IMR-90 (cell line): ENCODE measurements at regions not wholly inside any gene's neighbourhood (a gene's known extent, or its start where the extent isn't known, plus 50 kb on each side); places are given as distances from the start of the nearest gene placed in this dataset.
A peak's percentile ranks its signal among the peaks of the same experiment; 100 is the strongest.

Experiments
- ATAC-seq: fragments of 200-7000 bp; cut with Tn5 transposase; 2 replicates; pipeline ENCODE4 v1.9.1; 2020; ENCODE audit warnings: low read depth, mild to moderate bottlenecking, moderate library complexity
- BruUV-seq: library from RNA; stranded (reverse); fragments of 400-500 nt; replicated peaks from 2 replicates; lab custom pipeline; 2021; lab: Mats Ljungman, UMichigan
- CTCF ChIA-PET: fragments of 300-600 bp; formaldehyde crosslinking; extraction: SDS; loops from one replicate; lab custom pipeline; 2021; ENCODE audit warnings: antibody characterized with exemption; lab: Yijun Ruan, JAX
- POLR2A ChIA-PET: fragments of 300-600 bp; sonication (Branson Sonifier 250); formaldehyde crosslinking; loops from one replicate; lab custom pipeline; 2022; ENCODE audit warnings: antibody characterized with exemption; ENCODE audit not compliant: unreplicated experiment; lab: Charles Lee
- DNase-seq: peaks from one replicate; pipeline ENCODE4 v3.0.0; 2013
- H2AFZ ChIP-seq: replicated peaks from 2 replicates; pipeline ENCODE3; 2013; ENCODE audit warnings: low read length, mild to moderate bottlenecking; ENCODE audit not compliant: poor library complexity
- H2AK5ac ChIP-seq: 2 replicates; pipeline ENCODE4 v1.6.1; 2013; ENCODE audit warnings: low read depth, low read length, inconsistent platforms
- H2AK9ac ChIP-seq: replicated peaks from 2 replicates; pipeline ENCODE3; 2013; ENCODE audit warnings: mild to moderate bottlenecking, low read depth, low read length, moderate library complexity; ENCODE audit not compliant: poor library complexity
- H2BK120ac ChIP-seq: 2 replicates; pipeline ENCODE4 v1.6.1; 2013; ENCODE audit warnings: low read depth, low read length, inconsistent platforms
- H2BK15ac ChIP-seq: 3 replicates; pipeline ENCODE4 v1.6.1; 2013; ENCODE audit warnings: low read depth, low read length, inconsistent platforms
- H2BK20ac ChIP-seq: 2 replicates; pipeline ENCODE4 v1.6.1; 2013; ENCODE audit warnings: low read depth, mild to moderate bottlenecking, inconsistent platforms, low read length, moderate library complexity
- H2BK5ac ChIP-seq: 2 replicates; pipeline ENCODE4 v1.6.1; 2013; ENCODE audit warnings: mild to moderate bottlenecking, low read depth, low read length, inconsistent platforms; ENCODE audit not compliant: poor library complexity, severe bottlenecking
- H3K14ac ChIP-seq: replicated peaks from 2 replicates; pipeline ENCODE4 v1.6.1; 2013; ENCODE audit warnings: low read depth, low read length, inconsistent platforms
- H3K18ac ChIP-seq: 2 replicates; pipeline ENCODE4 v1.6.1; 2013; ENCODE audit warnings: low read depth, low read length, control low read depth
- H3K23ac ChIP-seq: 2 replicates; pipeline ENCODE4 v1.6.1; 2013; ENCODE audit warnings: low read depth, low read length, inconsistent platforms
- H3K27ac ChIP-seq: 2 replicates; pipeline ENCODE4 v1.5.1; 2013; ENCODE audit warnings: mild to moderate bottlenecking, control low read depth, low read length; ENCODE audit not compliant: insufficient read depth
- H3K27me3 ChIP-seq: 2 replicates; pipeline ENCODE4 v1.6.1; 2013; ENCODE audit warnings: low read length; ENCODE audit not compliant: control insufficient read depth, insufficient read depth
- H3K36me3 ChIP-seq: 2 replicates; pipeline ENCODE4 v1.6.1; 2013; ENCODE audit warnings: low read length, mixed read lengths; ENCODE audit not compliant: control insufficient read depth, insufficient read depth
- H3K4ac ChIP-seq: 2 replicates; pipeline ENCODE4 v1.6.1; 2013; ENCODE audit warnings: low read depth, low read length, inconsistent platforms
- H3K4me1 ChIP-seq: 2 replicates; pipeline ENCODE4 v1.6.1; 2013; ENCODE audit warnings: low read length, mixed read lengths; ENCODE audit not compliant: control insufficient read depth, insufficient read depth
- H3K4me2 ChIP-seq: 2 replicates; pipeline ENCODE4 v1.6.1; 2013; ENCODE audit warnings: low read depth, mild to moderate bottlenecking, control low read depth, low read length, moderate library complexity
- H3K4me3 ChIP-seq: 2 replicates; pipeline ENCODE4 v1.5.1; 2013; ENCODE audit warnings: low read depth, mild to moderate bottlenecking, control low read depth, low read length, moderate library complexity; ENCODE audit not compliant: insufficient read depth
- H3K56ac ChIP-seq: 2 replicates; pipeline ENCODE4 v1.6.1; 2013; ENCODE audit warnings: low read length, inconsistent platforms; ENCODE audit not compliant: insufficient read depth; ENCODE audit errors: extremely low read depth
- H3K79me1 ChIP-seq, 2 experiments: 2 replicates each; pipeline ENCODE4 v1.6.1; 2013; ENCODE audit warnings: low read length in 2 of 2, inconsistent platforms in 1 of 2, low read depth in 1 of 2
- H3K9ac ChIP-seq: 2 replicates; pipeline ENCODE4 v1.6.1; 2013; ENCODE audit warnings: low read depth, low read length, control low read depth
- H3K9me1 ChIP-seq: 2 replicates; pipeline ENCODE4 v1.6.1; 2013; ENCODE audit warnings: low read length, inconsistent platforms; ENCODE audit not compliant: insufficient read depth
- H3K9me3 ChIP-seq: 2 replicates; pipeline ENCODE4 v1.6.1; 2013; ENCODE audit warnings: low read length; ENCODE audit not compliant: control insufficient read depth, insufficient read depth
- H4K20me1 ChIP-seq: 2 replicates; pipeline ENCODE4 v1.6.1; 2013; ENCODE audit warnings: low read length, inconsistent platforms; ENCODE audit not compliant: insufficient read depth
- H4K5ac ChIP-seq: 2 replicates; pipeline ENCODE4 v1.6.1; 2013; ENCODE audit warnings: mild to moderate bottlenecking, low read depth, low read length, control low read depth
- H4K8ac ChIP-seq, 2 experiments: 2 replicates each; pipeline ENCODE4 v1.6.1; 2013; ENCODE audit warnings: low read depth in 2 of 2, low read length in 2 of 2, control low read depth in 1 of 2, inconsistent platforms in 1 of 2
- H4K91ac ChIP-seq: 2 replicates; pipeline ENCODE4 v1.6.1; 2013; ENCODE audit warnings: low read depth, low read length, inconsistent platforms; ENCODE audit not compliant: insufficient read depth
- CTCF ChIP-seq: conservative IDR thresholded peaks from 2 replicates; pipeline ENCODE4 v1.5.1; 2012; ENCODE audit warnings: mild to moderate bottlenecking, low read depth, low read length, improper control_type of control experiment
- POLR2A ChIP-seq: IDR thresholded peaks from 2 replicates; pipeline ENCODE4 v1.6.1; 2012; ENCODE audit warnings: mild to moderate bottlenecking, low read depth, low read length
- RAD21 ChIP-seq: IDR thresholded peaks from 2 replicates; pipeline ENCODE4 v1.6.1; 2012; ENCODE audit warnings: low read length, improper control_type of control experiment
- WGBS, 2 experiments: methylation state at CpG; one replicate each; pipeline versions ENCODE4 v1.1.5 to v1.1.7; 2013; ENCODE audit warnings: missing lambda C conversion rate in 2 of 2; ENCODE audit not compliant: insufficient read length in 1 of 2; ENCODE audit errors: extremely low coverage in 2 of 2; 5-methylcytosine and 5-hydroxymethylcytosine counted together
- dilution Hi-C: fragments of 300-500 bp; cut with HindIII; formaldehyde crosslinking; loops from one replicate; pipeline ENCODE4 v1.14.3; 2018; ENCODE audit warnings: low sequenced_read_pairs; ENCODE audit not compliant: unreplicated experiment
- in situ Hi-C: fragments of 300-500 bp; cut with MboI; formaldehyde crosslinking; loops from 3 replicates; pipeline ENCODE4 v1.14.3; 2019; ENCODE audit warnings: low sequenced_read_pairs, inconsistent platforms, mixed read lengths
- intact Hi-C: fragments of 100-400 bp; cut with micrococcal nuclease; formaldehyde crosslinking; loops from 2 replicates; pipeline ENCODE4 v1.10.0; 2022

DNA sequence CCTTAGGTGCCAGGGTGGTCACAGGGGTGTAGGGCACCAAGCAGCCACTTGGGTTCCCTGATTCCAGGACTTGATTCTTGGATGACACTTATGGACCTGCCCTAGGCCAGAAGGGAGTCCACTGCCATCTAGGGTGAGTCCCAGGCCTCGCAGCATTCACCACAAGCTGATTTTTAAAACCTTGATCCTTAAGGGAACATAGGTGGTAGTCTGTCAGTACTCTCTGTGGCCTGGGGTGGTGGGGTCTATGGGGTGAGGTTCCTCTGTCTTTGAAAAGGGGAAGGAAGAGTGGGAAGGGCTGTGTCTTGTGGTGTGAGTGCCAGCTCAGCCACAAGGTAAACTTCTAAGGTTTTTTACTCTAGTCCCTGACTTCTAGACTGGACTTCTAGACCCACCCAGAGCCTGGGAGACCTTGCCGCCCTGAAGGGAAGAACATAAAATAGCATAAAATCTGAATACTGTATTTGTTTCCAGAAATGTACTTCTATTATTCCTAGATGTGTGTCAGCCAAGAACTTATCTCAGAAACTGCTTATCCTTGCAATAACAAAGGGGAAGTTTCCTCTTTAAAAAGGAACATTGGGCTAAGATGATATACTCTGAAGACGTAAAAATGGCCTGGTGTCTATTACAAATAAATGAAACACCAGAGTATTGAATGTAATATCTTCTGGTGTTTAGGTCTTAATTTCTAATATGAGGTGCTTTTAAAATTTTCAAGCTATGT lies 757.3 kb downstream of the LTN1 start:
- Histone ChIP-seq H3K36me3 (no peaks in the 10 kb centered on the region), H3K14ac (peak overlapping the region; percentile 68; the same call in 1 of the 2 replicates), H3K9me3 (no peaks in the 10 kb centered on the region), H3K4ac (peak overlapping the region; percentile 64), H3K23ac (no peak overlapping the region), H4K20me1 (no peaks in the 10 kb centered on the region), H3K4me2 (no peak overlapping the region), H2AK5ac (peak overlapping the region; percentile 58), H4K8ac (peak overlapping the region; percentile 56 to 67; a peak in 3 of 4 replicates), H2AK9ac (no peak overlapping the region), H2BK20ac (peak overlapping the region; percentile 91), H4K5ac (peak overlapping the region; percentile 47), H3K56ac (no peak overlapping the region), H3K9ac (no peak overlapping the region), H2BK15ac (peak overlapping the region; percentile 34; the same call in 1 of the 3 replicates), H3K18ac (peak overlapping the region; percentile 55), H3K9me1 (no peaks in the 10 kb centered on the region), H3K4me3 (no peak overlapping the region), H2BK120ac (peak overlapping the region; percentile 82), H3K27me3 (no peaks in the 10 kb centered on the region), H2AFZ (peak overlapping the region; percentile 23), H3K79me1 (no peaks in the 10 kb centered on the region), H3K27ac (peak overlapping the region; percentile 4; the same call in 1 of the 2 replicates), H3K4me1 (peaks cover 9% of the 10 kb centered on the region), H2BK5ac (peak overlapping the region; percentile 17), H4K91ac (peak overlapping the region; percentile 81)
- TF ChIP-seq RAD21 (peak; percentile 25; the same call in 1 of the 2 replicates), POLR2A (no peak), CTCF (peak; percentile 36)
- DNase-seq (no peak), ATAC-seq (0 out of 2 replicates have a peak, but pooled peaks have one; percentile 19)
- WGBS, 2 experiments: no CpG with 5 or more reads among the region's 3 CpGs
- POLR2A ChIA-PET: no interaction called here
- CTCF ChIA-PET: no interaction called here
- dilution Hi-C loops: no loop called here
- no TSS peak for BruUV-seq
- intact Hi-C loops: no loop called here
- in situ Hi-C loops: no loop called here
